KMS-11 (cell line): ENCODE measurements at regions not wholly inside any gene's neighbourhood (a gene's known extent, or its start where the extent isn't known, plus 50 kb on each side); places are given as distances from the start of the nearest gene placed in this dataset.
"Not testable (repeated sequence)": the region's sequence is repeated elsewhere in the genome, so short reads cannot be mapped to it uniquely, and the experiment has no call there.

Experiments used
- H2AFZ ChIP-seq: fragments of 200-600 bp; sonication (generic); 2 replicates; pipeline ENCODE4 v1.6.1; 2016; ENCODE audit warnings: antibody characterized with exemption, mixed run types, low read depth
- H3K27ac ChIP-seq: fragments of 200-600 bp; sonication (generic); 2 replicates; pipeline ENCODE4 v1.6.1; 2016; ENCODE audit warnings: mild to moderate bottlenecking, mixed run types
- H3K27me3 ChIP-seq: fragments of 200-600 bp; sonication (generic); 2 replicates; pipeline ENCODE4 v1.6.1; 2017; ENCODE audit warnings: mild to moderate bottlenecking, low read depth, mixed run types, moderate library complexity; ENCODE audit not compliant: insufficient read depth
- H3K36me3 ChIP-seq: fragments of 200-600 bp; sonication (generic); 2 replicates; pipeline ENCODE4 v1.6.1; 2017; ENCODE audit warnings: mild to moderate bottlenecking, mixed run types; ENCODE audit not compliant: insufficient read depth
- H3K4me1 ChIP-seq: fragments of 200-600 bp; sonication (generic); 2 replicates; pipeline ENCODE4 v1.6.1; 2016; ENCODE audit warnings: mild to moderate bottlenecking, low read depth, mixed run types; ENCODE audit not compliant: poor library complexity, severe bottlenecking
- H3K4me2 ChIP-seq: fragments of 200-600 bp; sonication (generic); 2 replicates; pipeline ENCODE4 v1.7.0; 2016; ENCODE audit warnings: mild to moderate bottlenecking, mixed run types
- H3K4me3 ChIP-seq: fragments of 200-600 bp; sonication (generic); IDR thresholded peaks from 2 replicates; pipeline ENCODE4 v1.6.1; 2017; ENCODE audit warnings: low read depth, low read length, mixed read lengths; ENCODE audit not compliant: insufficient read depth
- H3K79me2 ChIP-seq: fragments of 200-600 bp; sonication (generic); 2 replicates; pipeline ENCODE4 v1.6.1; 2016; ENCODE audit warnings: low read depth, mixed run types; ENCODE audit not compliant: insufficient read depth
- H3K9ac ChIP-seq: fragments of 200-600 bp; sonication (generic); 2 replicates; pipeline ENCODE4 v1.6.1; 2016; ENCODE audit warnings: mild to moderate bottlenecking, mixed run types
- H4K20me1 ChIP-seq: fragments of 200-600 bp; sonication (generic); 2 replicates; pipeline ENCODE4 v1.6.1; 2016; ENCODE audit warnings: mild to moderate bottlenecking, mixed run types; ENCODE audit not compliant: insufficient read depth
- TF ChIP-seq, protein P1 (sequence below): fragments of 200-600 bp; sonication (generic); conservative IDR thresholded peaks from 2 replicates; pipeline ENCODE4 v1.6.1; 2017; ENCODE audit warnings: low read depth, mild to moderate bottlenecking, antibody characterized with exemption, low read length, moderate library complexity, mixed read lengths

DNA sequence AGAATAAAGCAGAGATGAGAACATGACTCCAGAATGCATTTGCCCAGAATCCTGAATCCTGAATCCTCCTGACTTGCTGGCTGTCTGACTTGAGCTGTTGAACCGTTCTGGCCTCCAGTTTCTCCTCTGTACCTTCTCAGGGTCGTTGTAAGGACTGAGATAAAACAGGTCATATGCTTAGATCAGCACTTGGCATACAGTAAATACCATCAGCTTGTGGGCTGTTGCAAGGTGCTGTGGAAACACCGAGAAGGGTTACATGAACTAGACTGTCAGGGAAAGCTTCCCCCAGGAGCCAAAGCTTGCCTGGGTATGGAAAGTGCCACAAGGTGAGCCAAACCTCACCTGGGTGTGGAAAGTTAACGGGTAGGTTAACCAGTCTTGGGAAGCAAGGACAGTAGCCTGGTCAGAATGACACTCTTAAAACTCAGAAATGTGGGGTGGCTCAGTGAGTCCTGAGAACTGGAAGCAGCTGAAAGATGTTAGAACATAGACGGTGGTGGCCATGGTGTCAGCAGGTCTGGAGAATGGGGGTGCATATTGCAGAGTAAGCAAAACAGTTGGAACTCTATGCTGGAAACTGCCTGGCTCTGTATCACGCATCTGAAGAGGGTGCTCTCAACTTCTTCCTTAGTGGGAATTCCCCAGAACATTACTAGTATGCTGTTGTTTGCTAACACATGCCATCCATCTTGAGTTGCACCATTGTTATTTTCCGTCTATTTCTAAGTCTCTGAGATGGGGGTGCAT lies 105.3 kb upstream of the DYRK2 start:
- H3K27ac ChIP-seq: no peak overlapping the region
- no peaks in the 10 kb centered on the region for H4K20me1 ChIP-seq
- no peak overlapping the region for H2AFZ ChIP-seq
- H3K4me2 ChIP-seq: no peak overlapping the region
- peaks cover 31% of the 10 kb centered on the region for H3K27me3 ChIP-seq
- TF ChIP-seq, protein P1, sequence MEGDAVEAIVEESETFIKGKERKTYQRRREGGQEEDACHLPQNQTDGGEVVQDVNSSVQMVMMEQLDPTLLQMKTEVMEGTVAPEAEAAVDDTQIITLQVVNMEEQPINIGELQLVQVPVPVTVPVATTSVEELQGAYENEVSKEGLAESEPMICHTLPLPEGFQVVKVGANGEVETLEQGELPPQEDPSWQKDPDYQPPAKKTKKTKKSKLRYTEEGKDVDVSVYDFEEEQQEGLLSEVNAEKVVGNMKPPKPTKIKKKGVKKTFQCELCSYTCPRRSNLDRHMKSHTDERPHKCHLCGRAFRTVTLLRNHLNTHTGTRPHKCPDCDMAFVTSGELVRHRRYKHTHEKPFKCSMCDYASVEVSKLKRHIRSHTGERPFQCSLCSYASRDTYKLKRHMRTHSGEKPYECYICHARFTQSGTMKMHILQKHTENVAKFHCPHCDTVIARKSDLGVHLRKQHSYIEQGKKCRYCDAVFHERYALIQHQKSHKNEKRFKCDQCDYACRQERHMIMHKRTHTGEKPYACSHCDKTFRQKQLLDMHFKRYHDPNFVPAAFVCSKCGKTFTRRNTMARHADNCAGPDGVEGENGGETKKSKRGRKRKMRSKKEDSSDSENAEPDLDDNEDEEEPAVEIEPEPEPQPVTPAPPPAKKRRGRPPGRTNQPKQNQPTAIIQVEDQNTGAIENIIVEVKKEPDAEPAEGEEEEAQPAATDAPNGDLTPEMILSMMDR: no peak
- no peak overlapping the region for H3K9ac ChIP-seq
- no peaks in the 10 kb centered on the region for H3K79me2 ChIP-seq
- no peak overlapping the region for H3K4me3 ChIP-seq
- no peaks in the 10 kb centered on the region for H3K36me3 ChIP-seq
- peaks cover 28% of the 10 kb centered on the region for H3K4me1 ChIP-seq

DNA sequence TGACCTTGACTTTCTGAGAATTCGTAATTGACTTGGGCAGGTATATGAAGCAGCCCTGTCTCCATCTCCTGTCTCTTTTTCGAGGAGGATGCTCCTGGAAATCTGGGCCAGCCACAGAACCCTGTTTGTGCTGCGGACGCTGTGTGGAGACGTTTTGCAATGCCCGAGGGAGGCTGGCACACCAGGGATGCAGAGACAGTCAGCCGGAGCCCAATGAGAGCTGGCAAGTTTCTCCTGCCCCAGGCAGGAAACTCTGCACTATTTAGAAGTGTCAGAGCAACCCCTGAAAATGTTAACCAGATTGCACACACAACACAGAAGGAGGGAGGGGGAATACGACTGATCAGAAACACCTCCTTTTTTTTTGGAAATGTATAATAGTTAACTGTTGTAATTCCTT lies 103.2 kb upstream of the DYRK2 start:
- no peaks in the 10 kb centered on the region for H3K36me3 ChIP-seq
- H3K27me3 ChIP-seq: peaks cover 12% of the 10 kb centered on the region; the same call in 1 of the 2 replicates
- no peak overlapping the region for H3K4me2 ChIP-seq
- no peak overlapping the region for H3K27ac ChIP-seq
- H3K4me1 ChIP-seq: peaks cover 28% of the 10 kb centered on the region
- TF ChIP-seq, protein P1: no peak
- no peak overlapping the region for H3K9ac ChIP-seq
- H3K79me2 ChIP-seq: no peaks in the 10 kb centered on the region
- H3K4me3 ChIP-seq: no peak overlapping the region
- H2AFZ ChIP-seq: no peak overlapping the region
- H4K20me1 ChIP-seq: no peaks in the 10 kb centered on the region

DNA sequence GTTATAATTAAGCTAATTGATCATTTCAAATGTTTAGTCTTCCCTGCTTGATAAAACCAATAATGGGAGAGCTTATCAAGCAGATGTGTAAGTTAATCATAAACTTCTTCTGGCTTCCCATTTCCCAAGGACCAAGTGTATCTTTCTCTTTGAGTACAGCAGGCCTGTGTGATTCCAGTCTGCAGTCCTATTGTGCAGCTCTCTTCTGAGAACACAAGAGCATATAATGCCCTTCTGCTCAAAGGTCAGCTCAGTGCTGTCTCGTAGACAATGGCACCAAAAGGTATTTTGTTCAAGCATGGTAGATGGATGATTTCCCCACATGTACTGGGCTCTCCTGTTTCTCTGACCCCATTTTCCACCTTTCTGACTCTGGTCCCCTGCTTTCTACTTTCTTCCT lies 101.8 kb upstream of the DYRK2 start:
- peaks cover 14% of the 10 kb centered on the region for H3K4me1 ChIP-seq
- H3K27me3 ChIP-seq: peaks cover 9% of the 10 kb centered on the region; the same call in 1 of the 2 replicates
- H3K27ac ChIP-seq: no peak overlapping the region
- no peaks in the 10 kb centered on the region for H4K20me1 ChIP-seq
- no peak overlapping the region for H2AFZ ChIP-seq
- H3K4me2 ChIP-seq: no peak overlapping the region
- H3K9ac ChIP-seq: no peak overlapping the region
- H3K36me3 ChIP-seq: no peaks in the 10 kb centered on the region
- TF ChIP-seq, protein P1: no peak
- no peaks in the 10 kb centered on the region for H3K79me2 ChIP-seq
- H3K4me3 ChIP-seq: no peak overlapping the region

DNA sequence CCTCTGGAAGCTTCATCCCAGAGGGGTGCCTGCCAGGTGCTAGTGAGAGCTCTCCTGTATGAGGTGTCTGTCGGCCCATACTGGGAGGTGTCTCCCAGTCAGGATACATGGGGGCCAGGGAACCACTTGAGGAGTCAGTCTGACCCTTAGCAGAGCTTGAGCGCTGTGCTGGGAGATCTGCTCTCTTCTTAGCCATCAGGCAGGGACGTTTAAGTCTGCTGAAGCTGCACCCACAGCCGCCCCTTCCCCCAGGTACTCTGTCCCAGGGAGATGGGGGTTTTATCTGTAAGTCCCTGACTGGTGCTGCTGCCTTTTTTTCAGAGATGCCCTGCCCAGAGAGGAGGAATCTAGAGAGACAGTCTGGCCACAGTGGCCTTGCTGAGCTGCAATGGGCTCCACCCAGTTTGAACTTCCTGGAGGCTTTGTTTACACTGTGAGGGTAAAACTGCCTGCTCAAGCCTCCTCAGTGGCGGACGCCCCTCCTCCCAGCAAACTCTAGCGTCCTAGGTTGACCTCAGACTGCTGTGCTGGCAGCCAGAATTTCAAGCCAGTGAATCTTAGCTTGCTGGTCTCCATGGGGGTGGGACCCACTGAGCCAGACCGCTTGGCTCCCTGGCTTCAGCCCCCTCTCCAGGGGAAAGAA lies 93.3 kb upstream of the DYRK2 start:
- H3K4me2 ChIP-seq: peak overlapping the region; percentile 64
- not testable (repeated sequence) for H3K4me3 ChIP-seq, H3K36me3 ChIP-seq, H3K79me2 ChIP-seq, H3K27me3 ChIP-seq, H4K20me1 ChIP-seq
- H3K4me1 ChIP-seq: peaks cover 22% of the 10 kb centered on the region
- H3K27ac ChIP-seq: peak overlapping the region; percentile 36
- H2AFZ ChIP-seq: peak overlapping the region; percentile 88
- peak overlapping the region; percentile 38; the same call in 1 of the 2 replicates for H3K9ac ChIP-seq

DNA sequence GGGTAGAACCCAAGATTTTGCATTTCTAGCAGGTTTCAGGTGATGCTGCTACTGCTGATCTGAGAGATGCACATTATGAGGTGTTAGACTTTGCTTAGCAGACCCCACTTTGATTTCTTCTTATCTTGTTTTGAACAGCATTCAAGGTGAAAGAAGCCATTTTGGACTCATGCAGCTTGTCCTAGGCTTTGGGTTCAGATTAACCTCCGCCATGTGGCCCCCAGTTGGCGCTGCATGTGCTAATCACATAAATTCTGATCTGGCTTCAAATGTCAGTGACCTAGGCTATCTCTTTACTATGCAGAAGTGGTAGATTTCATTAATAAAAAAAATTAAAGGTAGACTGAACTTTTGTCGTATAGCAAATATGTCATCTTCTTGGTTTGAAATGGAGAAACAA lies 89.8 kb upstream of the DYRK2 start:
- no peak overlapping the region for H3K4me2 ChIP-seq
- no peak overlapping the region for H3K4me3 ChIP-seq
- H4K20me1 ChIP-seq: no peaks in the 10 kb centered on the region
- H3K9ac ChIP-seq: no peak overlapping the region
- H3K27ac ChIP-seq: no peak overlapping the region
- H2AFZ ChIP-seq: no peak overlapping the region
- H3K27me3 ChIP-seq: no peaks in the 10 kb centered on the region
- H3K36me3 ChIP-seq: no peaks in the 10 kb centered on the region
- peaks cover 22% of the 10 kb centered on the region for H3K4me1 ChIP-seq
- H3K79me2 ChIP-seq: no peaks in the 10 kb centered on the region
- TF ChIP-seq, protein P1: no peak
